Karpas-422 (cell line): ENCODE measurements at regions not wholly inside any gene's neighbourhood (a gene's known extent, or its start where the extent isn't known, plus 50 kb on each side); places are given as distances from the start of the nearest gene placed in this dataset.
"Not testable (repeated sequence)": the region's sequence is repeated elsewhere in the genome, so short reads cannot be mapped to it uniquely, and the experiment has no call there.

Experiments
- DNase-seq: peaks from one replicate; pipeline ENCODE4 v3.0.0-alpha.2; 2015
- H2AFZ ChIP-seq: fragments of 200-600 bp; sonication (generic); 2 replicates; pipeline ENCODE4 v1.6.1; 2014; ENCODE audit warnings: antibody characterized with exemption, low read length, mixed read lengths
- H3K27ac ChIP-seq: fragments of 200-600 bp; sonication (generic); 2 replicates; pipeline ENCODE4 v1.5.1; 2014; ENCODE audit warnings: mild to moderate bottlenecking, low read length, moderate library complexity
- H3K27me3 ChIP-seq: fragments of 200-600 bp; sonication (generic); 2 replicates; pipeline ENCODE4 v1.6.1; 2014; ENCODE audit warnings: low read length, mixed read lengths
- H3K36me3 ChIP-seq: fragments of 200-600 bp; sonication (generic); 2 replicates; pipeline ENCODE4 v1.6.1; 2014; ENCODE audit warnings: low read length, mixed read lengths; ENCODE audit not compliant: insufficient read depth
- H3K4me1 ChIP-seq: fragments of 200-600 bp; sonication (generic); 2 replicates; pipeline ENCODE4 v1.6.1; 2014; ENCODE audit warnings: mild to moderate bottlenecking, low read length, mixed read lengths
- H3K4me2 ChIP-seq: fragments of 200-600 bp; sonication (generic); 2 replicates; pipeline ENCODE4 v1.6.1; 2014; ENCODE audit warnings: low read length, low read depth, mild to moderate bottlenecking; ENCODE audit not compliant: poor library complexity, severe bottlenecking
- H3K4me3 ChIP-seq: fragments of 200-600 bp; sonication (generic); 2 replicates; pipeline ENCODE4 v1.5.1; 2014; ENCODE audit warnings: mild to moderate bottlenecking, antibody characterized with exemption, low read length, mixed read lengths
- H3K79me2 ChIP-seq: fragments of 200-600 bp; sonication (generic); 2 replicates; pipeline ENCODE4 v1.6.1; 2014; ENCODE audit warnings: mild to moderate bottlenecking, low read length, mixed read lengths
- H3K9ac ChIP-seq: fragments of 200-600 bp; sonication (generic); 2 replicates; pipeline ENCODE4 v1.6.0; 2014; ENCODE audit warnings: low read length
- H3K9me2 ChIP-seq: fragments of 200-600 bp; sonication (generic), shearing (Covaris generic); replicated peaks from 2 replicates; pipeline ENCODE4 v1.6.0; 2014; ENCODE audit warnings: mild to moderate bottlenecking, low read length, moderate library complexity; ENCODE audit not compliant: insufficient read depth
- H3K9me3 ChIP-seq: fragments of 300-700, 200-600 bp; sonication (generic); 2 replicates; pipeline ENCODE4 v1.6.1; 2014; ENCODE audit warnings: low read length, mixed read lengths
- H4K20me1 ChIP-seq: fragments of 200-600 bp; sonication (generic); 2 replicates; pipeline ENCODE4 v1.6.1; 2014; ENCODE audit warnings: mild to moderate bottlenecking, antibody characterized with exemption, low read length, low read depth; ENCODE audit not compliant: insufficient read depth

- H3K9me3 ChIP-seq = peaks cover 20% of the 10 kb centered on the region; the same call in 1 of the 2 replicates
- H2AFZ ChIP-seq = no peak overlapping the region
- no peak for DNase-seq
Observed at GRCh38 chr7:63047546-63047945, 951.1 kb upstream of the ZNF722 start.

GRCh38 chr7:63054191-63054661 is 944.4 kb upstream of the ZNF722 start:
- Histone ChIP-seq H3K4me2 (no peak overlapping the region), H3K9me3 (peaks cover 6% of the 10 kb centered on the region; the same call in 1 of the 2 replicates), H3K9ac (no peak overlapping the region), H3K36me3 (no peaks in the 10 kb centered on the region), H3K9me2 (no peaks in the 10 kb centered on the region), H3K4me1 (no peaks in the 10 kb centered on the region), H2AFZ (no peak overlapping the region), H4K20me1 (no peaks in the 10 kb centered on the region), H3K79me2 (no peaks in the 10 kb centered on the region), H3K27me3 (no peaks in the 10 kb centered on the region), H3K4me3 (no peak overlapping the region), H3K27ac (no peak overlapping the region)
- DNase-seq = no peak

More at GRCh38 chr7:63047546-63047945, 951.1 kb upstream of the ZNF722 start:
- H3K36me3 ChIP-seq = no peaks in the 10 kb centered on the region
- no peak overlapping the region for H3K4me2 ChIP-seq
- H4K20me1 ChIP-seq = no peaks in the 10 kb centered on the region
- H3K9me2 ChIP-seq = no peaks in the 10 kb centered on the region
- H3K27me3 ChIP-seq = no peaks in the 10 kb centered on the region
- H3K27ac ChIP-seq = no peak overlapping the region
- H3K4me3 ChIP-seq = no peak overlapping the region
- H3K9ac ChIP-seq = no peak overlapping the region
- no peaks in the 10 kb centered on the region for H3K4me1 ChIP-seq
- H3K79me2 ChIP-seq = no peaks in the 10 kb centered on the region

DNA sequence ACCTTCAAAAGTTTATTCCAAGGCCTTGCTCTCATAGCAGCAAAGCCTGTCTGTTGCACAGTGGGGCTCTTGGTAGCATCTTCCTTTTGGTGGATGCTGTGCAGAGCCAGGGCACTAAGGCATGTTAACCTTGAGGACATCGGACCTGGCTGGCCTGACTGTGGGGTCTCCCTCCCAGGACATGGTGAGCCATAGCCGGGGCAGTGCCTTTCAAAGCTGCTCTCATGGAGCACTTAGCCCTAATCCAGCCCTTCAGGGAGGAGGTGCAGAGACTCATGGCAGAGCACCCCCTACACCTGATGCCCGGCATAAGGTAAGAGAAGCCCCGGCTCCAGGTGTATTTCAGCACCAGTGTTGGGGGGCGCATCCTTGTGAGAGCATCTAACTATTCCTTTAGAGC is 941.4 kb upstream of the ZNF722 start:
- H3K4me2 ChIP-seq = no peak overlapping the region
- H3K27me3 ChIP-seq = no peaks in the 10 kb centered on the region
- H3K9me3 ChIP-seq = no peaks in the 10 kb centered on the region; the same call in 1 of the 2 replicates
- no peak overlapping the region for H3K4me3 ChIP-seq
- no peaks in the 10 kb centered on the region for H3K36me3 ChIP-seq
- no peak overlapping the region for H3K9ac ChIP-seq
- H3K79me2 ChIP-seq = no peaks in the 10 kb centered on the region
- no peaks in the 10 kb centered on the region for H3K4me1 ChIP-seq
- no peaks in the 10 kb centered on the region for H3K9me2 ChIP-seq
- no peak overlapping the region for H3K27ac ChIP-seq
- no peak overlapping the region for H2AFZ ChIP-seq
- H4K20me1 ChIP-seq = no peaks in the 10 kb centered on the region
- DNase-seq = no peak

DNA sequence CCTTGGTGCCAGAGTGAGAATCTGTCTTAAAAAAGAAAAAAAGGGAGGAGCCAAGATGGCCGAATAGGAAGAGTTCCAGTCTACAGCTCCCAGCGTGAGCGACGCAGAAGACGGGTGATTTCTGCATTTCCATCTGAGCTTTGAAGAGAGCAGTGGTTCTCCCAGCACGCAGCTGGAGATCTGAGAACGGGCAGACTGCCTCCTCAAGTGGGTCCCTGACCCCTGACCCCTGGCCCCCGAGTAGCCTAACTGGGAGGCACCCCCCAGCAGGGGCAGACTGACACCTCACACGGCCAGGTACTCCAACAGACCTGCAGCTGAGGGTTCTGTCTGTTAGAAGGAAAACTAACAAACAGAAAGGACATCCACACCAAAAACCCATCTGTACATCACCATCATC is 937.9 kb upstream of the ZNF722 start:
- H3K4me3 ChIP-seq, H4K20me1 ChIP-seq, H3K27ac ChIP-seq, H3K9me2 ChIP-seq, H3K27me3 ChIP-seq, H3K9ac ChIP-seq, DNase-seq, H3K9me3 ChIP-seq, H3K4me2 ChIP-seq, H3K79me2 ChIP-seq, H2AFZ ChIP-seq, H3K36me3 ChIP-seq, H3K4me1 ChIP-seq: not testable (repeated sequence)

GRCh38 chr7:63065684-63066083 is 933.0 kb upstream of the ZNF722 start:
- Histone ChIP-seq H3K9ac (no peak overlapping the region), H3K4me1 (no peaks in the 10 kb centered on the region), H2AFZ (no peak overlapping the region), H4K20me1 (no peaks in the 10 kb centered on the region), H3K9me3 (peaks cover 3% of the 10 kb centered on the region), H3K79me2 (no peaks in the 10 kb centered on the region), H3K9me2 (no peaks in the 10 kb centered on the region), H3K4me3 (no peak overlapping the region), H3K27ac (no peak overlapping the region), H3K27me3 (no peaks in the 10 kb centered on the region), H3K36me3 (no peaks in the 10 kb centered on the region), H3K4me2 (no peak overlapping the region)
- DNase-seq = no peak

- not testable (repeated sequence) for H3K36me3 ChIP-seq, H3K4me3 ChIP-seq, H3K4me1 ChIP-seq, H3K79me2 ChIP-seq, H2AFZ ChIP-seq, H3K9me3 ChIP-seq, H4K20me1 ChIP-seq, H3K27ac ChIP-seq, DNase-seq, H3K27me3 ChIP-seq, H3K9ac ChIP-seq, H3K4me2 ChIP-seq, H3K9me2 ChIP-seq
Observed at GRCh38 chr7:63066235-63066634, 932.4 kb upstream of the ZNF722 start.

GRCh38 chr7:63067897-63068585 is 930.6 kb upstream of the ZNF722 start:
- Histone ChIP-seq H3K9me2 (no peaks in the 10 kb centered on the region), H3K79me2 (no peaks in the 10 kb centered on the region), H3K9ac (no peak overlapping the region), H3K36me3 (no peaks in the 10 kb centered on the region), H3K4me2 (no peak overlapping the region), H3K9me3 (peaks cover 10% of the 10 kb centered on the region), H2AFZ (no peak overlapping the region), H3K27me3 (no peaks in the 10 kb centered on the region), H3K4me3 (no peak overlapping the region), H3K27ac (no peak overlapping the region), H4K20me1 (no peaks in the 10 kb centered on the region), H3K4me1 (no peaks in the 10 kb centered on the region)
- DNase-seq = no peak

DNA sequence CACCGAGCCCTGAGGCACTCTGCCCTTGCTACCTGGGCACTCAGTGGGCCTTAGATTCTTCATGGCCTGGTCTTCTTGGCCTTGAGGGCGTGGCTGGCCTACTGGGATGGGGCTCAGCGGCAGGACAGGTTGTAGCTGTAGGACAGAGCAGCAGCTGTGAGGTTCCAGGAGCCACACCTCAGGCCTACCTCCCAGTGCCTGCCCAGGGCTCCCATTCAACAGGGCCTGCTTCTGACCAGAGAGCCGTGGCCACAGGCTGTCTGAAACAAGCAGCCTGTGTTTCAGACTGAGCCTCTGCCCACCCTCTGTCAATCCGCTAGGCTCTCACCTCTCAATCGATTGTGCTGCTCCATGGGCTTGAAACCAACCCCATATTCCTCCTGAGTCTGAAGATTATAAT is 928.0 kb upstream of the ZNF722 start:
- Histone ChIP-seq H3K36me3 (no peaks in the 10 kb centered on the region), H3K4me1 (no peaks in the 10 kb centered on the region), H3K27ac (no peak overlapping the region), H3K9me3 (peaks cover 13% of the 10 kb centered on the region), H3K4me2 (no peak overlapping the region), H4K20me1 (no peaks in the 10 kb centered on the region), H3K9ac (no peak overlapping the region), H3K79me2 (no peaks in the 10 kb centered on the region), H2AFZ (no peak overlapping the region), H3K4me3 (no peak overlapping the region), H3K27me3 (no peaks in the 10 kb centered on the region), H3K9me2 (no peaks in the 10 kb centered on the region)
- DNase-seq = no peak
